Skin of body (tissue), 1 donor: ENCODE measurements at regions not wholly inside any gene's neighbourhood (a gene's known extent, or its start where the extent isn't known, plus 50 kb on each side); places are given as distances from the start of the nearest gene placed in this dataset.

Experiments used
- DNase-seq: peaks from one replicate; lab custom pipeline; 2025; lab: John Stamatoyannopoulos, UW

DNA sequence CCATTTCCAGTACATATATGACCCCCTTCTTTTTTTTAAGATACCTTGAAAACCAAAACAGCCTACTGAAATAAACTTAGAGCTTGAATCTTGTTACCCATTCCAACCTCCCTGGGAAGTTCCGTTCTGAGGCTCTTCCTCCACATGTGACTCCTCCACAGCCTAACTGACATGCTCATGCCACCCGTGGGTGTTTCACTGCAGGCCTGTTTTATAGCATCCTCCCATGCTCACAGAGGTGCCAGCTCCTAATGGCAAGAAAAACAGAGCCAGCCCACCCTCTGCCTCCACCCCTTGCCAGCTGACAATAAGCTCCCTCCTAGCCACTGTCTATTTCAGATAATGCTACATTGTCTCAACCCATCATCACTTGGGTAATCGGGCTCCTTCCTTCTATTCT, 97.6 kb upstream of the E2F8 start:
- no peak for DNase-seq

DNA sequence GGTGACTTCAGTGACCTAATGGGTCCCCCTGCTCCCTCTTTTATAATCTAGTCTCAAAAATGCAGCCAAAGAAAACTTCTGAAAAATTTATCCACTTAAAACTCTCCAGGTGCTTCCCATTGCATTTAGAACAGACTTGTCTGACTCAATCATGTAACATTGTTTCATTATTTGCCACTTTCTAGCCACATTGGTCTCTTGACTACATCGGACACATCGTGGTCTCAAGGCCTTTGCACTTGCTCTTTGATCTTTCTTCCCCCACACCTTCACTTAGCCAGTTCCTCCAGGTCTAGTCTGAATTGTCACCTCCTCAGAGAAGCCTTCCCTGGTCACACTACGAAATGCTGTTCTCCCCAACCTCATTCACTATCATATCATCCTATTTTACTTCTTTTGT, 97.0 kb upstream of the E2F8 start:
- no peak for DNase-seq

DNA sequence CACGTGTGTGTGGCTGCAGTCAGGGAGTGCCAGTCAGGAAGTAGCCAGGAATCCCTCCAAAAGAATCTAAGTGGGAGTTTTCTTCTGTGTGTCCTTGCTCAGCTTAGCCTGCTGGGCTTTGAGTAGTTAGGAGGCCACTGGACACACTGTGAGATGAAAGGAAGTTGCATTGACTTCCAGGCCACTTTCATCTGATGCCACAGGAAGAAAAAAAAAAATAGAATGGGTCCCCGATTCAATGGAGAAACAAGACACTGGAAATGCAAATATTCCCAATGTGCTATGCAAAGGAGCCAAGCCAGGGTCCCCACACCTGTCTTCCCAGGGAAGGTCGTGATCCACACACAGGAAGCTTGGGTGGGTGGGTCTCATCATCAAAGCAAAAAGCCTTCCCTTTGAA, 95.6 kb upstream of the E2F8 start:
- no peak for DNase-seq

DNA sequence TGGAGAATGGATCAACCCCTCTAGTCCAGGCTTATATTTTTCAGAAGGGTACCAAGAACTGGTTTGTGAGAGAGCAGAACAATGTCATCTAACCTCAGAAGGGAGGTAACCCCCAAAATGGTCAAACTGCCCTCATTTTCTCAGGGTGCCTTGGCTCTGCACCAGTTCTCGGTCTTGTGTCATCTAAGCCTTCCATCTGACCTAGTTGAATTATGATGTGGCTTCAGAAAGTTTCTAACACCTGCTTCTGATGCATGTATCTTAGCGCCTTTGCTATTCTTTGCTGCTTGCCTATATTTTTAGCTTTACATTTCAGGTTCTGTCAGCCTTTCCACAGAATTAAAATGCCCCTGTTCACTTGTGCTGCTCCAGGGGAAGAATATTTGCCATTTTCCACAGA, 91.7 kb upstream of the E2F8 start:
- no peak for DNase-seq

DNA sequence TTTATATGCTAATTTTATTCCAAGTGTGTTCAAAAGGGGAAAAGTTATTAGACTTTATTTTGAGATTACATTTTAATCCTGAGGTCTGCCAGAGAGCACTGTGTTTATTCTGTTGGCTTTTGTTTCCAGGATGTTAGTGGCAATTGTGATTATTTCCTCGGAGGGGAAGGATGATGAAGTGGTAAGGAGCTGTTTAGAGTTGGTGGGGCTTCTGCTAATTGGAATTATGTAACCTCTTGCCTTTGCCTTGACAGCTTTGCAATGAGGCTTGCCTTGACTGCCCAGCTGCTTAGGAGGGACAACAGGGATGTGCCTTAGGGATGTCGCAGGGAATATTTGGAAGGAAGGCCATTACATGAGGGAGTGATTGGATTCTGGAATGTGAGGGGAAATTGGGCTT, 89.7 kb upstream of the E2F8 start:
- no peak for DNase-seq

DNA sequence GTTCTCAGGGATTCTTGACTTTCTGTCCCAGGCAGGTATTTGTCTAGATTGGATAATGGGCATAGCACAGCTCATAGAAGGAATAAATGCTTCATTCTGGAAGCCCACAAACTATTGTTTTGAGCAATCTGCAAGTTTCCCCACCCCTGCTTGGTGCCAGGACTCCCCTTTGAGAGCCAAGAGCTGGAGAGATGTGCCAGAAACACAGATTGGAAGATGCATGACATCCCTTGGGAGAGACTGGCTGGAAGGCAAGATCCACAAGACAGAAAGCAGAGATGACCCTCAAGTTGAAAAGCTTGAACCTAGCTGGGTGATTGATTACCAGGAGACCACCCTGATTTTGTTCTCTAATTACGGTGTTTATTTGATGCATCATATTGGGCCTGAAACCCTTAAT, 89.2 kb upstream of the E2F8 start:
- no peak for DNase-seq

DNA sequence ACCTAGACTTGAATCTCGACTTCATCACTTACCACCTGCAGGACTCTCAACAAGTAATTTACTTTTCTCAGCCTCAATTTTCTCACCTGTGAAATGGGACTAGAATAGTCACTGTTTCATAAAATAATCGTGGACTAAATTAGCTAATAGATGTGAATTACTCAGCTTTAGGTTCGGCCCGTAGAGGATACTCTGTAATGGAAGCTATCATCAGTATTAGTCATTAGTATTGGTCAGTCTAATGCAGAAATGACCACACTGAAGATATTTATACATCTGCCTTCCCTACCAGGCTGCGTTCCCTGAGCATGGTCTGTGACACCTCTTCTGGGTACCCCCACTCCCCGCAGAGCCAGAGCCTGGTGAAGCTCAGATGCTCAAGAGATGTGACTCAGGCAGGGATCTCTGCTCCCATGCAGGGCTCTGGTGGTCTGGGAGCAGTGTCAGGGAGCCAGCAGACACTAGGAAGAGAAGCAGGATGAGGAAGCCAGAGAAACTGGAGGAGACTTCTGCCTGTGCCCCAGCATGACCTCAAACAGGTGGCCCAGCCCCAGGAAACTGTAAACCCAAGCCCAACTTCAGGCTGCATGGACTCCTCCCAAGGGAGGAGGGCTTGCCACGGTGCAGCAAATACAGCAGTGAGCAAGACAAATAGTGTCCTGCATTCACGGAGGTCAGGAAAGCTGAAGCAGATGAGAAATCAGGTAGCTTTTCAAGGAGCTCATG, 88.0 kb upstream of the E2F8 start:
- no peak for DNase-seq

DNA sequence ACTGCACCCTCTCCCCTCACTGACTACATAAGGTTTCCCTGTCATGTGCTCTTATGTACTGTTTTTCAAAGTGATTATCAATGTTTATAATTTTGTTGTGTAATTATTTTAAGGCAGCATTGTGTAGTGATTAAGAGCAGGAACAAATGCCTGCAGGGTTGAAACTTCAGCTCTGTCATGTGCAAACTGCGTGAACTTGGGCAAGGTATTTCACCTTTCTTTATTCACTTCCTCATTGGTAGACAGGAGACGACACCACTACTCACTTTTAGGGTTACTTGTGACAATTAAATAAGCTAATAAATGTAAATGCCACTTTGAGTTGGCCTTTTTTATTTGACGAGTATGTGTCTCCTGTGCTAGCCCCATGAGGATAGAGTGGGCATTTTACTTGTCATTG, 86.5 kb upstream of the E2F8 start:
- DNase-seq, result no peak

DNA sequence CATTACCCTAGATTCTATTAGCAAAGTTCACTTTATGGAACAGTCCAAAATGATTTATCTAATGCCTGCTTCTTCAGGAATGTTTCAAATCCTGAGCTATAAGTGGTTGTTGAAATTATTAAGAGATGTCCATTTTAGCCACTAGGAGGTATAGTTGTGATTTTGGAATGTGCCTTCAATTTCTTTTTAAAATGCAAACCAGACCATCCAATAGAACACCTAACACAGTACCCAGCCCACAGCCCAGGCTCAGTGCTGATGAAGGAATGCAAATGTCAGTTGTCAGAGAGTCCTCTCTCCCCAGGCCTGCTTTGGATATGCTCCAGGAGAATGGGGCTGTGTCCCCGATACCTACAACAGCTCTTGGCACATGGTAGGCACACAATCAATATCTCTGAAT, 85.8 kb upstream of the E2F8 start:
- DNase-seq, result no peak

DNA sequence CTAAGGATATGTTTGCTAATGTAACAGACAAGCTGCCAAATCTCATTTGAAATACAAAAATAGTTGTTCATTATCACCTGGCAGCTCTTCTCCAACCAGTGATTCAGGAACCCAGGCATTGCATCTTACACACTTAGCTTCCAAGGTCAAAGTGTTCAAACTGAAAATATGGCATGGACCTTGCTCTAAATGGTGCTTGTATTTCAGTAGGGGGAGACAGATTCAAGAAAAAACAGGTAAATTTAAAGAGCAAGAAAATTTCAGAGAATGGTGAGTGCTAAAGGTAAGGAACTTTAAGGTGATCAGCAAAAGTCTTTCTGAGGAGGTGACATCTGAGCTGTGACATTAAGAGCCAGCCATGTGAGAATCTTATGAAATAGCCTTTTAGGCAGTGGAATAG, 82.8 kb upstream of the E2F8 start:
- DNase-seq, result no peak

DNA sequence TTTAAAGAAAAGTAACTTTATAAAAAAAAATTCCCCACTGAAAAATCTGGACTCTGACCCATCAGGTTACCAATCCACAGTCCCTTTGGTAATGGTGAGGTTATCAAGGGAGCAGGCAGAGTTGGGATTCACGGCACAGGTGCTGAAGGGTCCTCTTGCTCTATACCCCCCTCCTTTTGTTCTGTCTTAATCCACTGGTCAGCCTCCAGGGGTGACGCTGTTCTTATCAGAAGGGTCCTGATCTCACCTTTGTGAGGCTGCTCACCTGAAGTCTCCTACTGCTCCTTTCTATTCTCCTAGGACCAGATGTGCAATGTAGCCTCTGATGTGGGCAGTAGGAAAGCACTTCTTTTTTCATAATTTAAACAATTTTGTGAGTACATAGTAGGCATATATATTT, 80.6 kb upstream of the E2F8 start:
- no peak for DNase-seq

DNA sequence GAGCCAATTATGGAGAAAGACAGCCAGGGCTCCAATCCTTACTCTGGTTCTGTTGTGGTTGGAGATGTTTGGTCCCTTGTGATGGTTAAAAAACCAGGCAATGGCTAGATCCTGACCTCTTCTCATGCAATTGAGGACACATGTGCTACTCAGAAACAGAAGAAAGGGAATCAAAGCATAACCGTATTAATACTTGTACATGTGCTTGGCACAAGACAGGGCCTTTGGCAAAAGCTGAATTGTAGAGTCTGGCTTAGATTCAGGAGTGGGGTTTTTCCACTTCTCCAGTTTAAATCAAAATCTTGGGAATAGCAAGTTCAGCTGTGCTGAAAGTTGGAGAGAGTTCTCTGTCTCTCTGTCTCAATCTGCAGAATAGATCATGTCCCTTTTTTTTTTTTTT, 80.1 kb upstream of the E2F8 start:
- peak; percentile 38 for DNase-seq

DNA sequence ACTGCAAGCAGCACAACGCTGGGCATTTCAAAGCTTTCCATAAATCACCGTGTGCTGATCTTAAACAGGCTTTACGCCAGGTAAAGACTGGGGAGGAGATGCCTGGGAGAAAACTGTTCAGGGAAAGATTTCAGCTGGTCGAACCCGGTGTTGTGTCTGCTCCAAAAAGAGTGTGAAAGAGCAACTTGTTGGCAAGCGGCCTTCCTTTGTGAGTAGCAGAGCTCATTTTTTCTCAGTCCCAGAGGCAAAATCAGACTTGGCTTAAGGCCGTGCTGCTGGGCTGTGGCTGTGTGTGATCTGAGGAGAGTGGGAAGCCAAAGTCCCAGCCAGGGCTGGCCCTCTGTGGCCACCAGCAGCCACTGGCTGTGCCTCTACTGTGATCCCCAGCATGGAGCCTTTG, 75.7 kb upstream of the E2F8 start:
- DNase-seq, result no peak

DNA sequence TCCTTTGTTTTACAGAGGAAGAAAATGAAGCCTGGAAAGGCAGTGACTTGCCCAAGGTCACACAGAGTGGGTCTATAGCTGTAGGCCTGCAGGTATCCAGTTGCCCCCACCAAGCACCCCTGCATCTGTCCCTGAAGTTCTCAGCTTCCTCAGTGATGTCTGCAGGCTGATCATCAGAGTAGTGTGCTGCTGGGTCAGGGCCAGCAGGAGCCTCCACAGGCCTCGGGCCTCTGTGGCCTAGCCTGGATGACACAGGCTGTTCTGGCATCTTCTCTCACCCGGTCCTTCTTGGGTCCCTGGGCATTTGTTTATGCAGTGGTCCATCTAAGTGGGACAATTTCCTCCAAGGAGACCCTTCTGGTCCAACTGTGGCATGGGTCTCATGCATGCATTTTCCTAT, 74.8 kb upstream of the E2F8 start:
- DNase-seq, result no peak

DNA sequence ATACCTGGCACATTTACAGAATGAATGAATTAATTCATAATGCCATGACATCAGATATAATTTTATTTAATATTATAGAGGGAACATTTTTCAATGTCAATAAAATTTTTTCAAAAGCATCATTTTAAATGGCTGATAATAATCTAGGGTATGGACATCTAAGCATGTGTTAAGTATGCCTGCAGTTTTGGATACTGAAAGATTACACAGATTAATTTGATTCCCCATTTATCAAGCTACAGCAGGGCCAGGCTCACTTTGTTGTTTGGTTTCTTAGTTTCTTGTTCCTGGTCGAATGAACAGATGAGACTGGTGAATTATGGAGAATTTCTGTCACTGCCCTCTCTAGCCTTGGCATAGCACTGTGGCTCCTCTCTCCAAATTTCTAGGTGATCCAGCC, 72.4 kb upstream of the E2F8 start:
- no peak for DNase-seq

DNA sequence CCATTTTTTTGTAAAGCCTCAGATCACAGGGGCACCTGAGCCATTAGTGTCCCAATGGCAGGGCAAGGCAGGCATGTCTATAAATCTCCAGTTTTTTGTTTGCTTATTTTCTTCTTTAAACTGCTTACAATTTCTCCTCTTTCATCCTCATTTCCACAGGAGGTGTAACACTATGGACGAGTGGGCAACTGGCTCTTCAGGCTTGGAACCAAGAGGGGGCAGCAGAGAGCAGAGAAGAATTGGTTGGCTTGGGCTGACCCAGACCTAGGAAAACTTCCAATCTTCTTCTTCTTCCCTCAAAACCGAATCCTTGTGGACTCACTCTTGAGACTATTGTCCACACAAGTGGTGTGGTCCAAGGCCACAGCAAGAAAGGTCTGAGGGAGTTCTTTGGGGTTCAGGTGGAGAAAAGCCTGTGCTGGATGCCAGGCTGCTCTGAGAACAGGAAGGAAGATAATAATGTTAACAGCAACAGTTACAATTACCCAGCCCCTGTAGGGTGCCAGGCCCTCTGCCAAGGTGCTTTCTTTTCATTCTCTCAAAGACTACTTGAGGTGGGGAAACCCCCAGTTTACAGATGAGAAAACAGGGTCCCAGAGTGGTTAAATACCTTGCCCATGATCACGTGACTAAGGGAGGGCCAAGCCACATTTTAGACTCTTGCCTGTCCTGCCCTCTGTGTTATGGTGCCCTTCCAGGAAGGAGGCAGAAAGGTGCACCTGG, 70.7 kb upstream of the E2F8 start:
- DNase-seq, result peak; percentile 14

DNA sequence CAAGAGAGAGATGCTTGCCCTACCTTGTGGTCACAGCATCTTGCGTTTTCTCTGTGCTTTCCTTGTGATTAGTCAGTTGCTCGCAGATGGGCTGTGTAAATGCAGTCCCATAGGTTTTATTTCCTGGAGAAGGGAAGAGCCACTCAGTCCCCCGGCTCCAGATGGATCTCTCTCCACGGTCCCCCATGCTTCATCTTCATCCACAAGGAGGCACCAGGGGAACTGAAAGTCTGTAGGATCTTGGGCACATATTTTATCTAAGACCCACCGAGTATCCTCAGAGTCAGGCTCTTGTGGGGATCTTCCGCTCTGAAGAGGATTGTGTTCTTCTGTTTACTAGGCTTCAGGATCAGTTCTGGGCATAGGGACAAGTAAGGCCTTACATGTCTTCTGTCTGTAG, 66.8 kb upstream of the E2F8 start:
- DNase-seq, result no peak

DNA sequence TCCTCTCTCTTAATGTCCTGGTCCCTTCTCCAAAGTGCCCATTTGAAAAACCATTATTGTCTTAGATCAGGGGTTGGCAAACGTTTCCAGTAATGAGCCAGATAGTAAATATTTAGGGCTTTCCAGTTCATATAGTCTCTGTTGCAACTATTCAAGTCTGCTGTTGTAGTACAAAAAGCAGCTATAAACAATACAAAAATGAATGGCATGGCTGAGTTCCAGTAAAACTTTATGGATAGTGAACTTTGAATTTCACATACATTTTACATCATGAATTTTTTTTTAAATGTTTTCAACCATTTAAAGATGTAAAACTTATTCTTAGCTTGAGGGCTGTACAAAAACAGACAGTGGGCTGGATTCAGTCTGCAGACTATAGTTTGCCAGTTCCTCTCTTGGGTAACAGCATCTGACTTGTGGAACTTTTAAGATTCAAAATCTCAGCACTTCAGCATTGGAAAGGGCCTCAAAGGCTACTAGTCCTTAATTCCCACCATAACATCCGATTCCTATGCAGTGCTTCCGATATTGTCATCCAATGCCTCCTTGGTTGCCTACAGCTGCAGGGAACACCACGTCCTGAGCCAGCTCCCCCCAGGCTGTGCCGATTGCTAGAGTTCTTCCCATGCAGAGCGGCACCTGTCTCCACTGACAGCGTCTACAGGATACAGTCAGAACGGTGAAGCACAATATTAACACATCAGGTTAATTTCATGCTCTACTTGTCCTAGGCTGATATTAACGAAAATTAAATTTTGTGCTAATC, 65.6 kb upstream of the E2F8 start:
- no peak for DNase-seq

DNA sequence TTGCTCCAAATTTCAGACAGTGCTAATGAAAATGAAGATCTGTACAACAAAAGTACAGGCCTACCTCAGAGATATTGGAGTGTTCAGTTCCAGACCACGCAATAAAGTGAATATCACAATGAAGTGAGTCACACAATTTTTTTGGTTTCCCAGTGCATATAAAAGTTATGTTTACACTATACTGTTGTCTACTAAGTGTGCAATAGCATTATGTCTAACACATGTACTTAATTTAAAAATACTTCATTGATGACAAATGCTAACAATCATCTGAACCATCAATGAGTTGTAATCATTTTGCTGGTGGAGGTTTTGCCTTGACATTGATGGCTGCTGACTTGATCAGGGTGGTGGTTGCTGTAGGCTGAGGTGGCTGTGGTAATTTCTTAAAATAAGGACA, 60.6 kb upstream of the E2F8 start:
- no peak for DNase-seq

DNA sequence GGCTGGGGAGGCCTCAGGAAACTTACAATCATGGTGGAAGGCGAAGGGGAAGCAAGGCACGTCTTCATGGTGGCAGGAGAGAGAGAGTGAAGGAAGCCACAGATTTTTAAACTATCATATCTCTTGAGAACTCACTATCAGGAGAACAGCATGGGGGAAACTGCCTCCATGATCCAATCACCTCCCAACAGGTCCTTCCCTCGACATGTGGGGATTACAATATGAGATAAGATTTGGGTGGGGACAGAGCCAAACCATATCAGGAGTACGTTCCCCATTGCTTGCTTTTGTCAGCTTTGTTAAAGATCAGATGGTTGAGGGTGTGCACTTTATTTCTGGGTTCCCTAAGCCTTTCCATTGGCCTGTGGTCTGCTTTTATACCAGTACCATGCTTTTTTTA, 53.7 kb upstream of the E2F8 start:
- DNase-seq, result no peak

DNA sequence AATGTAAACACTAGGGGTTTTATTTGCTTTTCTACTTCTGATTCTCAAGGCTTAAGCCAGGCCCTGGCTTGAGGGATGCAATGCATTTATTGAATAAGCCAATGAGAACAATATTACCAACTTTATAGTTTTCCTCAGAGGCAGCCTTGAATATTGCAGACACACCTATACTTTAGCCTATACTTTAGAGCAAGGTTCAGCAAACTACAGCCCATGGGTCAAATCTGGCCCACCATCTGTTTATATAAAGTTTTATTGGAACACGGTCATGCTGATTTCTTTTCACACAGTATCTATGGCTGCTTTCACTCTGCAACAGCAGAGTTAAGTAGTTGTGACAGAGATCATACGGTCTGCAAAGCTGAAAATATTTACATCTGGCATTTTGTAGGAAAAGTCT, 50.3 kb upstream of the E2F8 start:
- DNase-seq, result no peak
